ENCODE measurements at regions not wholly inside any gene's neighbourhood (a gene's known extent, or its start where the extent isn't known, plus 50 kb on each side); places are given as distances from the start of the nearest gene placed in this dataset.

DNA sequence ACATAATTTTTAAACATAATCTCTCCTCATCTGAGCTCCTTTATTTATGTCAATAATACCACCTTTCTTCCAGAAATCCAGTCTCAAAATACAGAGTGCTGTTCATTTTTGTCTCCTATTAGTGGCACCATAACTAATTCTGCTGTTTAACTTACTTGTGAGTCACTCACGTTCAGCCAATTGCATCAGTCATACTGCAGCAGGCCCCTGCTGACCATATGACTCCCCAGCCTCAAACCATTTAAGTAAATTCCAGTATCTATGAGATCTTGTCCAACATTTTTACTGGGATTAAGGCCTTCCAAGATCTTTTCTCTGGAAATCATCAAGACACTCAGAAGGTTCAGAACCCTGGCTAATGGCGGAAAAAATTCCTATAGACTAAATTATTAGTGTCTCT, 982.2 kb upstream of the MAP3K7 start:
- Histone ChIP-seq H3K4me1 (ENCODE audit: insufficient read depth, low read length) (no peaks in the 10 kb centered on the region), H3K4me2 (ENCODE audit: insufficient read depth, insufficient read length, low read length) (no peak overlapping the region), H4K5ac (ENCODE audit: insufficient read length, low read depth, low read length) (no peak overlapping the region), H3K79me2 (ENCODE audit: insufficient read depth, low read length) (no peaks in the 10 kb centered on the region), H3K23me2 (ENCODE audit: insufficient read length, low read depth, low read length, poor library complexity, severe bottlenecking) (no peaks in the 10 kb centered on the region), H3T11ph (ENCODE audit: low read length) (no peak overlapping the region), H2AK5ac (ENCODE audit: insufficient read length, low read length) (no peak overlapping the region), H2BK120ac (ENCODE audit: low read depth, low read length, poor library complexity, severe bottlenecking) (no peak overlapping the region), H3K27ac (ENCODE audit: insufficient read length, low read depth, low read length) (no peak overlapping the region), H2BK15ac (ENCODE audit: low read depth, low read length) (no peak overlapping the region), H2BK12ac (ENCODE audit: insufficient read length, low read depth, low read length) (no peak overlapping the region), H3K56ac (ENCODE audit: insufficient read length, low read depth, low read length) (no peak overlapping the region), H3K23ac (ENCODE audit: insufficient read length, low read depth, low read length) (no peak overlapping the region), H2AFZ (ENCODE audit: low read length) (no peak overlapping the region), H3K9ac (ENCODE audit: extremely low read depth, insufficient read length, low read length) (no peak overlapping the region), H4K91ac (ENCODE audit: insufficient read length, low read depth, low read length) (no peak overlapping the region), H3K27me3 (ENCODE audit: insufficient read depth, low read length) (no peaks in the 10 kb centered on the region), H4K20me1 (ENCODE audit: control insufficient read depth, insufficient read depth, insufficient read length) (no peaks in the 10 kb centered on the region), H3K14ac (ENCODE audit: insufficient read depth, low read length) (no peak overlapping the region), H2BK20ac (ENCODE audit: low read depth, low read length, poor library complexity, severe bottlenecking) (no peak overlapping the region), H3K9me3 (ENCODE audit: control insufficient read depth, low read depth, low read length) (no peaks in the 10 kb centered on the region), H3K79me1 (ENCODE audit: insufficient read depth, low read depth, low read length, poor library complexity, severe bottlenecking) (no peaks in the 10 kb centered on the region), H3K4ac (ENCODE audit: low read depth, low read length) (no peak overlapping the region), H4K8ac (replicated peaks; ENCODE audit: insufficient read length, low read depth, low read length) (no peak overlapping the region), H3K18ac (ENCODE audit: insufficient read length, low read depth, low read length) (no peak overlapping the region), H2BK5ac (ENCODE audit: insufficient read length, low read length) (no peak overlapping the region)
- Mint-ChIP-seq H3K27ac (no peak overlapping the region), H3K4me3 (no peak overlapping the region), H3K9me3 (no peaks in the 10 kb centered on the region; a peak in 2 of 5 replicates), H3K4me1 (peaks cover 3 to 7% of the 10 kb centered on the region in 2 experiments; a peak in 3 of 4 replicates), H3K27me3 (ENCODE audit: low read depth) (no peaks in the 10 kb centered on the region), H3K36me3 (ENCODE audit: insufficient read depth in 1 of 3, low read depth in 3 of 3) (no peaks in the 10 kb centered on the region)
- no peak for DNase-seq
- TF ChIP-seq, protein P1, sequence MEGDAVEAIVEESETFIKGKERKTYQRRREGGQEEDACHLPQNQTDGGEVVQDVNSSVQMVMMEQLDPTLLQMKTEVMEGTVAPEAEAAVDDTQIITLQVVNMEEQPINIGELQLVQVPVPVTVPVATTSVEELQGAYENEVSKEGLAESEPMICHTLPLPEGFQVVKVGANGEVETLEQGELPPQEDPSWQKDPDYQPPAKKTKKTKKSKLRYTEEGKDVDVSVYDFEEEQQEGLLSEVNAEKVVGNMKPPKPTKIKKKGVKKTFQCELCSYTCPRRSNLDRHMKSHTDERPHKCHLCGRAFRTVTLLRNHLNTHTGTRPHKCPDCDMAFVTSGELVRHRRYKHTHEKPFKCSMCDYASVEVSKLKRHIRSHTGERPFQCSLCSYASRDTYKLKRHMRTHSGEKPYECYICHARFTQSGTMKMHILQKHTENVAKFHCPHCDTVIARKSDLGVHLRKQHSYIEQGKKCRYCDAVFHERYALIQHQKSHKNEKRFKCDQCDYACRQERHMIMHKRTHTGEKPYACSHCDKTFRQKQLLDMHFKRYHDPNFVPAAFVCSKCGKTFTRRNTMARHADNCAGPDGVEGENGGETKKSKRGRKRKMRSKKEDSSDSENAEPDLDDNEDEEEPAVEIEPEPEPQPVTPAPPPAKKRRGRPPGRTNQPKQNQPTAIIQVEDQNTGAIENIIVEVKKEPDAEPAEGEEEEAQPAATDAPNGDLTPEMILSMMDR (conservative IDR thresholded peaks at IDR 0.05): no peak
- WGBS (ENCODE audit: extremely low coverage, insufficient read length, low lambda C conversion rate): no CpG with 5 or more reads among the region's 2 CpGs

All from H9 (cell line).